B cell (primary cell): ENCODE measurements at regions not wholly inside any gene's neighbourhood (a gene's known extent, or its start where the extent isn't known, plus 50 kb on each side); places are given as distances from the start of the nearest gene placed in this dataset.

ENCODE experiments used
- CTCF ChIP-seq: fragments of 200-600 bp; IDR thresholded peaks from one replicate; pipeline ENCODE4 v1.8.0; 2022; ENCODE audit warnings: antibody characterized with exemption, mild to moderate bottlenecking
- EZH2 ChIP-seq: IDR thresholded peaks from 2 replicates; pipeline ENCODE4 v1.6.1; 2012; ENCODE audit warnings: borderline replicate concordance, low read depth, mild to moderate bottlenecking, moderate library complexity, low read length; ENCODE audit not compliant: insufficient read depth, poor library complexity, severe bottlenecking

GRCh38 chr10:8301333-8301732 lies 246.8 kb downstream of the GATA3 start:
- TF ChIP-seq EZH2: no peak
- TF ChIP-seq CTCF: no peak
